ENCODE measurements at regions not wholly inside any gene's neighbourhood (a gene's known extent, or its start where the extent isn't known, plus 50 kb on each side); places are given as distances from the start of the nearest gene placed in this dataset.

GRCh38 chr19:30788105-30788765, 416.1 kb downstream of the ZNF536 start:
- no peak for TF ChIP-seq POLR2A (IDR thresholded peaks at IDR 0.05)
- TF ChIP-seq, protein P1, sequence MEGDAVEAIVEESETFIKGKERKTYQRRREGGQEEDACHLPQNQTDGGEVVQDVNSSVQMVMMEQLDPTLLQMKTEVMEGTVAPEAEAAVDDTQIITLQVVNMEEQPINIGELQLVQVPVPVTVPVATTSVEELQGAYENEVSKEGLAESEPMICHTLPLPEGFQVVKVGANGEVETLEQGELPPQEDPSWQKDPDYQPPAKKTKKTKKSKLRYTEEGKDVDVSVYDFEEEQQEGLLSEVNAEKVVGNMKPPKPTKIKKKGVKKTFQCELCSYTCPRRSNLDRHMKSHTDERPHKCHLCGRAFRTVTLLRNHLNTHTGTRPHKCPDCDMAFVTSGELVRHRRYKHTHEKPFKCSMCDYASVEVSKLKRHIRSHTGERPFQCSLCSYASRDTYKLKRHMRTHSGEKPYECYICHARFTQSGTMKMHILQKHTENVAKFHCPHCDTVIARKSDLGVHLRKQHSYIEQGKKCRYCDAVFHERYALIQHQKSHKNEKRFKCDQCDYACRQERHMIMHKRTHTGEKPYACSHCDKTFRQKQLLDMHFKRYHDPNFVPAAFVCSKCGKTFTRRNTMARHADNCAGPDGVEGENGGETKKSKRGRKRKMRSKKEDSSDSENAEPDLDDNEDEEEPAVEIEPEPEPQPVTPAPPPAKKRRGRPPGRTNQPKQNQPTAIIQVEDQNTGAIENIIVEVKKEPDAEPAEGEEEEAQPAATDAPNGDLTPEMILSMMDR (IDR thresholded peaks at IDR 0.05) = no peak
- TF ChIP-seq POLR2AphosphoS5 (IDR thresholded peaks at IDR 0.05) = no peak

Data from prostate gland (tissue), 2 donors.